GM23338 (cell line): ENCODE measurements at regions not wholly inside any gene's neighbourhood (a gene's known extent, or its start where the extent isn't known, plus 50 kb on each side); places are given as distances from the start of the nearest gene placed in this dataset.

ENCODE experiments used
- ATAC-seq: fragments of 200-7000 bp; cut with Tn5 transposase; 3 replicates; pipeline ENCODE4 v1.9.1; 2020
- DNase-seq: peaks from one replicate; pipeline ENCODE4 v3.0.0-alpha.2; 2015; ENCODE audit warnings: low spot score
- H2AFZ ChIP-seq: fragments of 200-600 bp; sonication (generic); 2 replicates; pipeline ENCODE4 v1.8.0; 2016; ENCODE audit warnings: antibody characterized with exemption, mild to moderate bottlenecking, moderate library complexity
- H3F3A ChIP-seq: fragments of 200-600 bp; sonication (generic); replicated peaks from 2 replicates; pipeline ENCODE4 v1.8.0; 2017; ENCODE audit warnings: antibody characterized with exemption, mixed run types, low read depth
- H3K27ac ChIP-seq: fragments of 200-600 bp; sonication (generic); 2 replicates; pipeline ENCODE4 v1.6.1; 2016; ENCODE audit warnings: low read depth
- H3K27me3 ChIP-seq: fragments of 200-600 bp; sonication (generic); 2 replicates; pipeline ENCODE4 v1.8.0; 2016; ENCODE audit warnings: mild to moderate bottlenecking, mixed run types, moderate library complexity; ENCODE audit not compliant: insufficient read depth
- H3K36me3 ChIP-seq: fragments of 200-600 bp; sonication (generic); 2 replicates; pipeline ENCODE4 v1.8.0; 2016; ENCODE audit warnings: mild to moderate bottlenecking; ENCODE audit not compliant: insufficient read depth
- H3K4me1 ChIP-seq: fragments of 200-600 bp; sonication (generic); 2 replicates; pipeline ENCODE4 v1.8.0; 2016; ENCODE audit warnings: mild to moderate bottlenecking, moderate library complexity; ENCODE audit not compliant: insufficient read depth
- H3K4me2 ChIP-seq: fragments of 200-600 bp; sonication (generic); 2 replicates; pipeline ENCODE4 v1.7.1; 2017; ENCODE audit warnings: mixed run types
- H3K4me3 ChIP-seq: fragments of 200-600 bp; sonication (generic); 2 replicates; pipeline ENCODE4 v1.6.1; 2016; ENCODE audit warnings: mixed run types
- H3K79me2 ChIP-seq: fragments of 200-600 bp; sonication (generic); replicated peaks from 2 replicates; pipeline ENCODE4 v1.8.0; 2017; ENCODE audit warnings: mild to moderate bottlenecking; ENCODE audit not compliant: insufficient read depth
- H3K9me2 ChIP-seq: fragments of 200-600 bp; sonication (generic); 2 replicates; pipeline ENCODE4 v1.8.0; 2017; ENCODE audit not compliant: insufficient read depth
- H4K20me1 ChIP-seq: fragments of 200-600 bp; sonication (generic); replicated peaks from 2 replicates; pipeline ENCODE4 v1.8.0; 2017; ENCODE audit warnings: mild to moderate bottlenecking; ENCODE audit not compliant: insufficient read depth
- H3K27ac Mint-ChIP-seq: 2 replicates; pipeline ENCODE4 v1.8.0; 2020; ENCODE audit warnings: inconsistent platforms, mild to moderate bottlenecking, moderate library complexity, mixed read lengths
- H3K27me3 Mint-ChIP-seq: 3 replicates; pipeline ENCODE4 v1.8.0; 2022; ENCODE audit warnings: low read depth, mild to moderate bottlenecking, moderate library complexity, mixed read lengths, inconsistent platforms; ENCODE audit not compliant: insufficient read depth, poor library complexity
- H3K36me3 Mint-ChIP-seq: 3 replicates; pipeline ENCODE4 v1.8.0; 2021; ENCODE audit warnings: low read depth, mild to moderate bottlenecking, inconsistent platforms, moderate library complexity, mixed read lengths
- H3K4me1 Mint-ChIP-seq: 3 replicates; pipeline ENCODE4 v1.8.0; 2020; ENCODE audit warnings: mild to moderate bottlenecking, inconsistent platforms, mixed read lengths
- H3K4me3 Mint-ChIP-seq: 3 replicates; pipeline ENCODE4 v1.8.0; 2021; ENCODE audit warnings: moderate library complexity, mild to moderate bottlenecking, inconsistent platforms, mixed read lengths
- H3K9me3 Mint-ChIP-seq: 3 replicates; pipeline ENCODE4 v1.8.0; 2020; ENCODE audit warnings: moderate library complexity, mild to moderate bottlenecking, inconsistent platforms, mixed read lengths
- CREB1 ChIP-seq: fragments of 250-450 bp; sonication (Bioruptor Pico); IDR thresholded peaks from 2 replicates; pipeline ENCODE4 v1.5.0; 2020; ENCODE audit warnings: low read depth, mild to moderate bottlenecking, moderate library complexity
- CTCF ChIP-seq, 2 experiments: fragments of 200-600 bp in 1 of 2; sonication (generic) in 1 of 2; conservative IDR thresholded peaks; 2 replicates each; pipeline versions ENCODE4 v1.5.1 to v1.6.1; 2016 to 2017; ENCODE audit warnings: antibody characterized with exemption in 2 of 2, low read depth in 2 of 2, mild to moderate bottlenecking in 2 of 2, moderate library complexity in 1 of 2
- JUNB ChIP-seq: IDR thresholded peaks from one replicate; pipeline ENCODE4 v1.6.1; 2016; ENCODE audit warnings: antibody characterized with exemption; ENCODE audit not compliant: unreplicated experiment
- STAT1 ChIP-seq: IDR thresholded peaks from one replicate; pipeline ENCODE4 v1.6.1; 2016; ENCODE audit warnings: antibody characterized with exemption; ENCODE audit not compliant: unreplicated experiment
- ZNF114 ChIP-seq: fragments of 250-450 bp; sonication (Bioruptor Pico); IDR thresholded peaks from 2 replicates; pipeline ENCODE4 v1.5.0; 2020; ENCODE audit warnings: mild to moderate bottlenecking, moderate library complexity
- TF ChIP-seq, protein P1 (sequence below): fragments of 250-450 bp; sonication (Bioruptor Pico); IDR thresholded peaks from 2 replicates; pipeline ENCODE4 v1.5.0; 2020; ENCODE audit warnings: mild to moderate bottlenecking, moderate library complexity

GRCh38 chr2:16207151-16207550 is 266.8 kb downstream of the MYCN start (continued):
- TF ChIP-seq, protein P1, sequence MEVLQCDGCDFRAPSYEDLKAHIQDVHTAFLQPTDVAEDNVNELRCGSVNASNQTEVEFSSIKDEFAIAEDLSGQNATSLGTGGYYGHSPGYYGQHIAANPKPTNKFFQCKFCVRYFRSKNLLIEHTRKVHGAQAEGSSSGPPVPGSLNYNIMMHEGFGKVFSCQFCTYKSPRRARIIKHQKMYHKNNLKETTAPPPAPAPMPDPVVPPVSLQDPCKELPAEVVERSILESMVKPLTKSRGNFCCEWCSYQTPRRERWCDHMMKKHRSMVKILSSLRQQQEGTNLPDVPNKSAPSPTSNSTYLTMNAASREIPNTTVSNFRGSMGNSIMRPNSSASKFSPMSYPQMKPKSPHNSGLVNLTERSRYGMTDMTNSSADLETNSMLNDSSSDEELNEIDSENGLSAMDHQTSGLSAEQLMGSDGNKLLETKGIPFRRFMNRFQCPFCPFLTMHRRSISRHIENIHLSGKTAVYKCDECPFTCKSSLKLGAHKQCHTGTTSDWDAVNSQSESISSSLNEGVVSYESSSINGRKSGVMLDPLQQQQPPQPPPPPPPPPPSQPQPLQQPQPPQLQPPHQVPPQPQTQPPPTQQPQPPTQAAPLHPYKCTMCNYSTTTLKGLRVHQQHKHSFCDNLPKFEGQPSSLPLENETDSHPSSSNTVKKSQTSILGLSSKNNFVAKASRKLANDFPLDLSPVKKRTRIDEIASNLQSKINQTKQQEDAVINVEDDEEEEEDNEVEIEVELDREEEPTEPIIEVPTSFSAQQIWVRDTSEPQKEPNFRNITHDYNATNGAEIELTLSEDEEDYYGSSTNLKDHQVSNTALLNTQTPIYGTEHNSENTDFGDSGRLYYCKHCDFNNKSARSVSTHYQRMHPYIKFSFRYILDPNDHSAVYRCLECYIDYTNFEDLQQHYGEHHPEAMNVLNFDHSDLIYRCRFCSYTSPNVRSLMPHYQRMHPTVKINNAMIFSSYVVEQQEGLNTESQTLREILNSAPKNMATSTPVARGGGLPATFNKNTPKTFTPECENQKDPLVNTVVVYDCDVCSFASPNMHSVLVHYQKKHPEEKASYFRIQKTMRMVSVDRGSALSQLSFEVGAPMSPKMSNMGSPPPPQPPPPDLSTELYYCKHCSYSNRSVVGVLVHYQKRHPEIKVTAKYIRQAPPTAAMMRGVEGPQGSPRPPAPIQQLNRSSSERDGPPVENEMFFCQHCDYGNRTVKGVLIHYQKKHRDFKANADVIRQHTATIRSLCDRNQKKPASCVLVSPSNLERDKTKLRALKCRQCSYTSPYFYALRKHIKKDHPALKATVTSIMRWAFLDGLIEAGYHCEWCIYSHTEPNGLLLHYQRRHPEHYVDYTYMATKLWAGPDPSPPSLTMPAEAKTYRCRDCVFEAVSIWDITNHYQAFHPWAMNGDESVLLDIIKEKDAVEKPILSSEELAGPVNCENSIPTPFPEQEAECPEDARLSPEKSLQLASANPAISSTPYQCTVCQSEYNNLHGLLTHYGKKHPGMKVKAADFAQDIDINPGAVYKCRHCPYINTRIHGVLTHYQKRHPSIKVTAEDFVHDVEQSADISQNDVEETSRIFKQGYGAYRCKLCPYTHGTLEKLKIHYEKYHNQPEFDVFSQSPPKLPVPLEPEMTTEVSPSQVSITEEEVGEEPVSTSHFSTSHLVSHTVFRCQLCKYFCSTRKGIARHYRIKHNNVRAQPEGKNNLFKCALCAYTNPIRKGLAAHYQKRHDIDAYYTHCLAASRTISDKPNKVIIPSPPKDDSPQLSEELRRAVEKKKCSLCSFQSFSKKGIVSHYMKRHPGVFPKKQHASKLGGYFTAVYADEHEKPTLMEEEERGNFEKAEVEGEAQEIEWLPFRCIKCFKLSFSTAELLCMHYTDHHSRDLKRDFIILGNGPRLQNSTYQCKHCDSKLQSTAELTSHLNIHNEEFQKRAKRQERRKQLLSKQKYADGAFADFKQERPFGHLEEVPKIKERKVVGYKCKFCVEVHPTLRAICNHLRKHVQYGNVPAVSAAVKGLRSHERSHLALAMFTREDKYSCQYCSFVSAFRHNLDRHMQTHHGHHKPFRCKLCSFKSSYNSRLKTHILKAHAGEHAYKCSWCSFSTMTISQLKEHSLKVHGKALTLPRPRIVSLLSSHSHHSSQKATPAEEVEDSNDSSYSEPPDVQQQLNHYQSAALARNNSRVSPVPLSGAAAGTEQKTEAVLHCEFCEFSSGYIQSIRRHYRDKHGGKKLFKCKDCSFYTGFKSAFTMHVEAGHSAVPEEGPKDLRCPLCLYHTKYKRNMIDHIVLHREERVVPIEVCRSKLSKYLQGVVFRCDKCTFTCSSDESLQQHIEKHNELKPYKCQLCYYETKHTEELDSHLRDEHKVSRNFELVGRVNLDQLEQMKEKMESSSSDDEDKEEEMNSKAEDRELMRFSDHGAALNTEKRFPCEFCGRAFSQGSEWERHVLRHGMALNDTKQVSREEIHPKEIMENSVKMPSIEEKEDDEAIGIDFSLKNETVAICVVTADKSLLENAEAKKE (CRISPR knock-in tag) = no peak
- no peak for TF ChIP-seq JUNB
- TF ChIP-seq ZNF114 (CRISPR knock-in tag) = no peak
- TF ChIP-seq CTCF (conservative IDR thresholded peaks at IDR 0.05; ENCODE audit: low read depth in 2 of 2) = no peak
- TF ChIP-seq STAT1 = no peak
- no peak for TF ChIP-seq CREB1 (CRISPR knock-in tag)

- no peaks in the 10 kb centered on the region for H3K79me2 ChIP-seq
- no peak for TF ChIP-seq JUNB
- TF ChIP-seq, protein P1 (CRISPR knock-in tag) = 0 out of 2 replicates have a peak, but pooled peaks have one; percentile 34
- no peaks in the 10 kb centered on the region for H3K36me3 ChIP-seq
- Mint-ChIP-seq H3K4me3 (no peak overlapping the region), H3K9me3 (peaks cover 29% of the 10 kb centered on the region), H3K36me3 (peaks cover 8% of the 10 kb centered on the region), H3K27me3 (peaks cover 5% of the 10 kb centered on the region), H3K4me1 (peaks cover 17% of the 10 kb centered on the region), H3K27ac (no peak overlapping the region)
- no peak overlapping the region for H3K27ac ChIP-seq
- no peaks in the 10 kb centered on the region for H3K27me3 ChIP-seq
- ATAC-seq (no peak), DNase-seq (no peak)
- H3K4me3 ChIP-seq = no peak overlapping the region
- no peak overlapping the region for H3K4me2 ChIP-seq
- H3K9me2 ChIP-seq = peaks cover 7% of the 10 kb centered on the region; the same call in 1 of the 2 replicates
- no peaks in the 10 kb centered on the region for H3F3A ChIP-seq
- no peaks in the 10 kb centered on the region for H3K4me1 ChIP-seq
- 0 out of 2 replicates have a peak overlapping the region, but pooled peaks have one; percentile 23 for H2AFZ ChIP-seq
- H4K20me1 ChIP-seq = no peaks in the 10 kb centered on the region
These were observed 266.0 kb downstream of the MYCN start for GRCh38 chr2:16206191-16206944.
